Upper lobe of left lung (tissue), 6 donors: ENCODE measurements at regions not wholly inside any gene's neighbourhood (a gene's known extent, or its start where the extent isn't known, plus 50 kb on each side); places are given as distances from the start of the nearest gene placed in this dataset.

Source experiments
- ATAC-seq, 2 donors: fragments of 200-7000 bp; cut with Tn5 transposase; one replicate each; pipeline ENCODE4 v1.9.1; 2022; ENCODE audit warnings: mild to moderate bottlenecking in 2 of 2, moderate library complexity in 2 of 2; ENCODE audit not compliant: low FRiP score in 2 of 2
- DNase-seq, 2 donors: peaks; one replicate each; pipeline ENCODE4 v3.0.0-alpha.2; 2019 to 2020
- H3K27ac ChIP-seq, 4 donors: fragments of 200-600 bp; sonication (generic); one replicate each; pipeline ENCODE4 v1.5.1; 2016 to 2019
- H3K27me3 ChIP-seq, 4 donors: fragments of 200-600 bp; sonication (generic); one replicate each; pipeline ENCODE4 v1.5.1; 2017 to 2019
- H3K36me3 ChIP-seq, 4 donors: fragments of 200-600 bp; sonication (generic); one replicate each; pipeline ENCODE4 v1.5.1; 2016 to 2019
- H3K4me1 ChIP-seq, 4 donors: fragments of 200-600 bp; sonication (generic); one replicate each; pipeline ENCODE4 v1.5.1; 2018 to 2019
- H3K4me3 ChIP-seq, 4 donors: fragments of 200-600 bp; sonication (generic); one replicate each; pipeline ENCODE4 v1.5.1; 2017 to 2019; ENCODE audit warnings: mild to moderate bottlenecking in 2 of 4, moderate library complexity in 1 of 4
- H3K9me3 ChIP-seq, 4 donors: fragments of 200-600 bp; sonication (generic); one replicate each; pipeline ENCODE4 v1.5.1; 2018 to 2019
- CTCF ChIP-seq, 6 experiments: fragments of 450-650 bp in 4 of 6; fragments of 200-600 bp in 2 of 6; sonication (generic) in 2 of 6; IDR thresholded peaks; one replicate each; pipeline ENCODE4 v1.5.1; 2016 to 2019; ENCODE audit warnings: antibody characterized with exemption in 6 of 6
- EP300 ChIP-seq, 4 donors: sonication (generic); formaldehyde crosslinking; IDR thresholded peaks; one replicate each; pipeline ENCODE4 v1.5.1; 2017; ENCODE audit warnings: antibody characterized with exemption in 4 of 4, control low read depth in 2 of 4
- POLR2A ChIP-seq, 4 donors: fragments of 450-650 bp; IDR thresholded peaks; one replicate each; pipeline ENCODE4 v1.5.1; 2016 to 2017; ENCODE audit warnings: antibody characterized with exemption in 4 of 4, mild to moderate bottlenecking in 2 of 4
- POLR2AphosphoS5 ChIP-seq, 2 donors: sonication (generic); formaldehyde crosslinking; IDR thresholded peaks; one replicate each; pipeline ENCODE4 v1.5.1; 2017; ENCODE audit warnings: antibody characterized with exemption in 2 of 2
- WGBS, 2 donors: methylation state at CpG; one replicate each; pipeline ENCODE4 v1.1.5; 2017 to 2018; 5-methylcytosine and 5-hydroxymethylcytosine counted together
- donor health status: DM: no; HTN: no; CAD: no; lungs with moderate emphysema.
- donor health status: DM: no; HTN: yes; CAD: no; lungs with severe emphysema.

- no peak overlapping the region for H3K4me3 ChIP-seq
- H3K9me3 ChIP-seq = no peaks in the 10 kb centered on the region
- WGBS, 2 donors = 92 to 93% methylated on average over 6 of the region's 6 CpGs
- no peak for DNase-seq
- H3K27me3 ChIP-seq = no peaks in the 10 kb centered on the region
- no peaks in the 10 kb centered on the region for H3K4me1 ChIP-seq
- no peaks in the 10 kb centered on the region for H3K36me3 ChIP-seq
- H3K27ac ChIP-seq = no peak overlapping the region
- TF ChIP-seq EP300 (IDR thresholded peaks at IDR 0.05) (no peak), CTCF (IDR thresholded peaks at IDR 0.05) (no peak), POLR2AphosphoS5 (IDR thresholded peaks at IDR 0.05) (no peak), POLR2A (IDR thresholded peaks at IDR 0.05) (no peak)
- ATAC-seq = no peak
Observed at GRCh38 chr1:60290393-60290792, 216.8 kb upstream of the C1orf87 start.

DNA sequence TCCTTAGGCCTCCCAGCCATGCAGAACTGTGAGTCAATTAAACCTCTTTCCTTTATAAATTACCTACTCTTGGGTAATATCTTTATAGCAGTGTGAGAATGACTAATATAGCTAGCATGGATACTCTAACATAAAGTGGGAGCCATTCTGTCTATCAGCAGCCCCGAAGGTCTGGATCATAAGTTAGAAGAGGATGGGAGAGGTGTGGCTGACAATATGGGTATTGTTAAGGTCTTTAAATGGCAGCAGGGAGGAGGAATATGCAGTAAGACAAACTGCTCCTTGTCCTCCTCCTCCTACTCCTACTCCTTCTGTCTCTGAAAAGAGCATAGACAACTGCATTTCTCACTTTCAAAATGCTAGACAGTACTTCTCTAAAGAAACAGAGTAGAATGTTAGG is 214.0 kb upstream of the C1orf87 start:
- Histone ChIP-seq H3K9me3 (no peaks in the 10 kb centered on the region), H3K27ac (no peak overlapping the region), H3K27me3 (no peaks in the 10 kb centered on the region), H3K4me1 (no peaks in the 10 kb centered on the region), H3K4me3 (no peak overlapping the region), H3K36me3 (no peaks in the 10 kb centered on the region)
- no peak for TF ChIP-seq POLR2A (IDR thresholded peaks at IDR 0.05)
- 89 to 92% methylated on average over 1 of the region's 1 CpG for WGBS, 2 donors
- DNase-seq (no peak), ATAC-seq (no peak)

DNA sequence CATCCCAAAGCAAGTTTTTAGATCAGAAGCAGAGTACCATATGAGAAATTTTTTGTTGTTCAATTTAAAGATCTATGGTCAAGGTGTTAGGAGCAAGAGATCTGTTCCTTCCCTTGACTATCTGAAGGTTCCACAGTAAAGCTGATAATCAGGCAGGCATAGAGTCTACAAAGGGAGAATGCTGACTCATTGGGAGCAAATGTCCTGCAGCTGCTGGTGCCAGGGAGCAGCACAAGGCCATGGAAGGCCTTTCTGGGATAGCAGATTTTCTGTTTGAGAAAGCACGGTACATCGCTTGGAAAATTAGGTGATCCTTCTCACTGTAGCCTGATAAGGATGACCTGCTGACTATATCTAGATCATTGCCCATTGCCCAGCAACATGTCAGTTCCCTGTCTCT is 210.1 kb upstream of the C1orf87 start:
- WGBS, 2 donors = 90 to 95% methylated on average over 2 of the region's 2 CpGs
- TF ChIP-seq POLR2AphosphoS5 (IDR thresholded peaks at IDR 0.05) (no peak), POLR2A (IDR thresholded peaks at IDR 0.05) (no peak), CTCF (IDR thresholded peaks at IDR 0.05) (no peak), EP300 (IDR thresholded peaks at IDR 0.05) (no peak)
- no peaks in the 10 kb centered on the region for H3K36me3 ChIP-seq
- no peaks in the 10 kb centered on the region for H3K9me3 ChIP-seq
- DNase-seq (no peak), ATAC-seq (no peak)
- no peak overlapping the region for H3K27ac ChIP-seq
- no peak overlapping the region for H3K4me3 ChIP-seq
- H3K27me3 ChIP-seq = no peaks in the 10 kb centered on the region
- peaks cover 0 to 7% (median 3%) of the 10 kb centered on the region in 4 donors for H3K4me1 ChIP-seq

DNA sequence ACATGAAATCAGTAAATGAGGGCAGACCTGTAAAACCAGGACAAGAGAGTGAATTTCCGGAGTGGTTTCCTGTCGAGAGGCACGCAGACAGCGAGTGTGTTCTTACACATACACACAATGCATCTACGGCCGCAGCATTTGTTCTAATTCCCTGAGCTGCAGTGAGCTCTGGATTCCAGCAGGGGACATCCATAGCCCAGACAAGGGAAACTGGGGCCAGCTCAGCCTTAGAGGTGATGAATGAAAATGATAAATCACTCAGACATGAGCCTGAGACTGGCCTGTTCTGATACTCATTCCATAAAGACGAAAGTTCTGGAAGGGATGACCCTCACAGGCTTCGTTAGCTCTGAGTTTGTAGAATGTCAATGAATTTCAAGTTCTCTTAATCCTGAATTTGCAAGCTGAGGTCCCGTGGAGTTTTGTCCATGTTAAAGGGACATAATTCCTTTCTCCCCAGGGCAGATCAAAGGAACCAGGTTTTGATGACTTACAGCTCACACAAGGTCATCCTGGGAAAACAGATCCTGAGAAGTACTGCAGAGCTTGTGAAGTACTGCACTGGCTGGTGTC is 207.9 kb upstream of the C1orf87 start:
- no peak overlapping the region for H3K4me3 ChIP-seq
- H3K27ac ChIP-seq = no peak overlapping the region
- H3K9me3 ChIP-seq = no peaks in the 10 kb centered on the region
- peaks cover 0 to 7% (median 3%) of the 10 kb centered on the region in 4 donors for H3K4me1 ChIP-seq
- ATAC-seq = peak; percentile 83 to 84
- H3K36me3 ChIP-seq = no peaks in the 10 kb centered on the region
- WGBS, 2 donors = 17 to 18% methylated on average over 9 of the region's 9 CpGs
- TF ChIP-seq EP300 (IDR thresholded peaks at IDR 0.05) (no peak), CTCF (IDR thresholded peaks at IDR 0.05) (peak; percentile 58 to 79 (median 69))
- H3K27me3 ChIP-seq = no peaks in the 10 kb centered on the region
- DNase-seq = peak in 1 of 2 donors; percentile 56

- TF ChIP-seq POLR2A (IDR thresholded peaks at IDR 0.05) (no peak), POLR2AphosphoS5 (IDR thresholded peaks at IDR 0.05) (no peak)
- Histone ChIP-seq H3K4me3 (no peak overlapping the region), H3K9me3 (no peaks in the 10 kb centered on the region), H3K36me3 (no peaks in the 10 kb centered on the region), H3K27me3 (no peaks in the 10 kb centered on the region), H3K4me1 (peaks cover 0 to 7% (median 3%) of the 10 kb centered on the region in 4 donors), H3K27ac (no peak overlapping the region)
- 84 to 92% methylated on average over 4 of the region's 4 CpGs for WGBS, 2 donors
- DNase-seq (no peak), ATAC-seq (no peak)
Observed at GRCh38 chr1:60280819-60281218, 207.2 kb upstream of the C1orf87 start.

GRCh38 chr1:60280256-60280655 is 206.7 kb upstream of the C1orf87 start:
- Histone ChIP-seq H3K9me3 (no peaks in the 10 kb centered on the region), H3K27ac (no peak overlapping the region), H3K4me1 (peaks cover 0 to 7% (median 3%) of the 10 kb centered on the region in 4 donors), H3K36me3 (no peaks in the 10 kb centered on the region), H3K27me3 (no peaks in the 10 kb centered on the region), H3K4me3 (no peak overlapping the region)
- DNase-seq = no peak
- ATAC-seq = no peak
- WGBS, 2 donors = 54% methylated on average over 3 of the region's 3 CpGs
- TF ChIP-seq CTCF (IDR thresholded peaks at IDR 0.05) (no peak), EP300 (IDR thresholded peaks at IDR 0.05) (no peak), POLR2AphosphoS5 (IDR thresholded peaks at IDR 0.05) (no peak), POLR2A (IDR thresholded peaks at IDR 0.05) (no peak)
